GM04503 (cell line): ENCODE measurements at regions not wholly inside any gene's neighbourhood (a gene's known extent, or its start where the extent isn't known, plus 50 kb on each side); places are given as distances from the start of the nearest gene placed in this dataset.

Experiments used
- DNase-seq: peaks from one replicate; pipeline ENCODE4 v3.0.0-alpha.2; 2012; ENCODE audit warnings: low read depth

GRCh38 chr1:30638086-30638485 is 85.3 kb downstream of the MATN1 start:
- no peak for DNase-seq

GRCh38 chr1:30637183-30637980 is 86.0 kb downstream of the MATN1 start:
- no peak for DNase-seq

GRCh38 chr1:30636621-30637020 is 86.8 kb downstream of the MATN1 start:
- DNase-seq = no peak

- DNase-seq = no peak
These were observed 87.9 kb downstream of the MATN1 start for GRCh38 chr1:30635391-30635975.

GRCh38 chr1:30634507-30634906 is 88.9 kb downstream of the MATN1 start:
- DNase-seq = no peak

GRCh38 chr1:30633294-30633693 is 90.1 kb downstream of the MATN1 start:
- DNase-seq = no peak

- no peak for DNase-seq
These were observed 90.9 kb downstream of the MATN1 start for GRCh38 chr1:30632481-30632880.

- DNase-seq = no peak
These were observed 91.7 kb downstream of the MATN1 start for GRCh38 chr1:30631700-30632099.

GRCh38 chr1:30629501-30629900 is 93.9 kb downstream of the MATN1 start:
- no peak for DNase-seq

- no peak for DNase-seq
These were observed 95.4 kb downstream of the MATN1 start for GRCh38 chr1:30627994-30628393.

- DNase-seq = no peak
These were observed 96.2 kb downstream of the MATN1 start for GRCh38 chr1:30627206-30627605.

GRCh38 chr1:30623431-30623830 is 100.0 kb downstream of the MATN1 start:
- DNase-seq = no peak

GRCh38 chr1:30619619-30620018 is 103.8 kb downstream of the MATN1 start:
- no peak for DNase-seq

GRCh38 chr1:30618335-30618747 is 105.0 kb downstream of the MATN1 start:
- DNase-seq = no peak

GRCh38 chr1:30616759-30617158 is 106.6 kb downstream of the MATN1 start:
- no peak for DNase-seq

GRCh38 chr1:30615816-30616590 is 107.4 kb downstream of the MATN1 start:
- DNase-seq = no peak

GRCh38 chr1:30615076-30615795 is 108.1 kb downstream of the MATN1 start:
- no peak for DNase-seq

- DNase-seq = no peak
These were observed 110.2 kb downstream of the MATN1 start for GRCh38 chr1:30613188-30613587.

- no peak for DNase-seq
These were observed 110.8 kb downstream of the MATN1 start for GRCh38 chr1:30612536-30613065.

- DNase-seq = no peak
These were observed 111.6 kb downstream of the MATN1 start for GRCh38 chr1:30611741-30612309.

GRCh38 chr1:30610917-30611316 is 112.5 kb downstream of the MATN1 start:
- DNase-seq = no peak

- DNase-seq = no peak
These were observed 113.4 kb downstream of the MATN1 start for GRCh38 chr1:30609999-30610345.
